KMS-11 (cell line): ENCODE measurements at regions not wholly inside any gene's neighbourhood (a gene's known extent, or its start where the extent isn't known, plus 50 kb on each side); places are given as distances from the start of the nearest gene placed in this dataset.

Source experiments
- H2AFZ ChIP-seq: fragments of 200-600 bp; sonication (generic); 2 replicates; pipeline ENCODE4 v1.6.1; 2016; ENCODE audit warnings: antibody characterized with exemption, mixed run types, low read depth
- H3K27ac ChIP-seq: fragments of 200-600 bp; sonication (generic); 2 replicates; pipeline ENCODE4 v1.6.1; 2016; ENCODE audit warnings: mild to moderate bottlenecking, mixed run types
- H3K27me3 ChIP-seq: fragments of 200-600 bp; sonication (generic); 2 replicates; pipeline ENCODE4 v1.6.1; 2017; ENCODE audit warnings: mild to moderate bottlenecking, low read depth, mixed run types, moderate library complexity; ENCODE audit not compliant: insufficient read depth
- H3K36me3 ChIP-seq: fragments of 200-600 bp; sonication (generic); 2 replicates; pipeline ENCODE4 v1.6.1; 2017; ENCODE audit warnings: mild to moderate bottlenecking, mixed run types; ENCODE audit not compliant: insufficient read depth
- H3K4me1 ChIP-seq: fragments of 200-600 bp; sonication (generic); 2 replicates; pipeline ENCODE4 v1.6.1; 2016; ENCODE audit warnings: mild to moderate bottlenecking, low read depth, mixed run types; ENCODE audit not compliant: poor library complexity, severe bottlenecking
- H3K4me2 ChIP-seq: fragments of 200-600 bp; sonication (generic); 2 replicates; pipeline ENCODE4 v1.7.0; 2016; ENCODE audit warnings: mild to moderate bottlenecking, mixed run types
- H3K4me3 ChIP-seq: fragments of 200-600 bp; sonication (generic); IDR thresholded peaks from 2 replicates; pipeline ENCODE4 v1.6.1; 2017; ENCODE audit warnings: low read depth, low read length, mixed read lengths; ENCODE audit not compliant: insufficient read depth
- H3K79me2 ChIP-seq: fragments of 200-600 bp; sonication (generic); 2 replicates; pipeline ENCODE4 v1.6.1; 2016; ENCODE audit warnings: low read depth, mixed run types; ENCODE audit not compliant: insufficient read depth
- H3K9ac ChIP-seq: fragments of 200-600 bp; sonication (generic); 2 replicates; pipeline ENCODE4 v1.6.1; 2016; ENCODE audit warnings: mild to moderate bottlenecking, mixed run types
- H4K20me1 ChIP-seq: fragments of 200-600 bp; sonication (generic); 2 replicates; pipeline ENCODE4 v1.6.1; 2016; ENCODE audit warnings: mild to moderate bottlenecking, mixed run types; ENCODE audit not compliant: insufficient read depth
- TF ChIP-seq, protein P1 (sequence below): fragments of 200-600 bp; sonication (generic); conservative IDR thresholded peaks from 2 replicates; pipeline ENCODE4 v1.6.1; 2017; ENCODE audit warnings: low read depth, mild to moderate bottlenecking, antibody characterized with exemption, low read length, moderate library complexity, mixed read lengths

DNA sequence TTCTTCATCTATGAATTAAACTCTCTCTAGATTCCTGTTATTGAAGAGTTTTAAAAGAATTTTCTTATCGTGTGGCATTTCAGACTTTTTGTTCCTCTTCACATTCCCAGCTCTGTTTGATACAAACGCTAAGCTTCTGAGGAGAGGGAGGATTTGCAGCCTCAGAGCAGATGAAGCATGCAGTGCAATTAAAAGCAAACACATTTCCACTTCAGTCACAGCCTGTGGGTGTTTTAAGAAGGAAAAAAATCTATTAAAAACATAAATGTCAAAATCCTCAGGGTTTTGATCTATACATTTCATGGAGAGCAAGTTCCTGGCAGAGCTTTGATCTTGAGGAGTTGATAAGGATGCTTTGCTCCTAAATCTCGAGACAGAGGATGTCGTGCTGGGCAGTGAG lies 442.4 kb upstream of the BOD1L1 start:
- Histone ChIP-seq H4K20me1 (no peaks in the 10 kb centered on the region), H3K27ac (no peak overlapping the region), H3K9ac (no peak overlapping the region), H3K4me1 (no peaks in the 10 kb centered on the region), H3K4me2 (no peak overlapping the region), H3K27me3 (no peaks in the 10 kb centered on the region), H3K4me3 (no peak overlapping the region), H2AFZ (no peak overlapping the region), H3K79me2 (no peaks in the 10 kb centered on the region), H3K36me3 (no peaks in the 10 kb centered on the region)
- TF ChIP-seq, protein P1, sequence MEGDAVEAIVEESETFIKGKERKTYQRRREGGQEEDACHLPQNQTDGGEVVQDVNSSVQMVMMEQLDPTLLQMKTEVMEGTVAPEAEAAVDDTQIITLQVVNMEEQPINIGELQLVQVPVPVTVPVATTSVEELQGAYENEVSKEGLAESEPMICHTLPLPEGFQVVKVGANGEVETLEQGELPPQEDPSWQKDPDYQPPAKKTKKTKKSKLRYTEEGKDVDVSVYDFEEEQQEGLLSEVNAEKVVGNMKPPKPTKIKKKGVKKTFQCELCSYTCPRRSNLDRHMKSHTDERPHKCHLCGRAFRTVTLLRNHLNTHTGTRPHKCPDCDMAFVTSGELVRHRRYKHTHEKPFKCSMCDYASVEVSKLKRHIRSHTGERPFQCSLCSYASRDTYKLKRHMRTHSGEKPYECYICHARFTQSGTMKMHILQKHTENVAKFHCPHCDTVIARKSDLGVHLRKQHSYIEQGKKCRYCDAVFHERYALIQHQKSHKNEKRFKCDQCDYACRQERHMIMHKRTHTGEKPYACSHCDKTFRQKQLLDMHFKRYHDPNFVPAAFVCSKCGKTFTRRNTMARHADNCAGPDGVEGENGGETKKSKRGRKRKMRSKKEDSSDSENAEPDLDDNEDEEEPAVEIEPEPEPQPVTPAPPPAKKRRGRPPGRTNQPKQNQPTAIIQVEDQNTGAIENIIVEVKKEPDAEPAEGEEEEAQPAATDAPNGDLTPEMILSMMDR, result no peak

DNA sequence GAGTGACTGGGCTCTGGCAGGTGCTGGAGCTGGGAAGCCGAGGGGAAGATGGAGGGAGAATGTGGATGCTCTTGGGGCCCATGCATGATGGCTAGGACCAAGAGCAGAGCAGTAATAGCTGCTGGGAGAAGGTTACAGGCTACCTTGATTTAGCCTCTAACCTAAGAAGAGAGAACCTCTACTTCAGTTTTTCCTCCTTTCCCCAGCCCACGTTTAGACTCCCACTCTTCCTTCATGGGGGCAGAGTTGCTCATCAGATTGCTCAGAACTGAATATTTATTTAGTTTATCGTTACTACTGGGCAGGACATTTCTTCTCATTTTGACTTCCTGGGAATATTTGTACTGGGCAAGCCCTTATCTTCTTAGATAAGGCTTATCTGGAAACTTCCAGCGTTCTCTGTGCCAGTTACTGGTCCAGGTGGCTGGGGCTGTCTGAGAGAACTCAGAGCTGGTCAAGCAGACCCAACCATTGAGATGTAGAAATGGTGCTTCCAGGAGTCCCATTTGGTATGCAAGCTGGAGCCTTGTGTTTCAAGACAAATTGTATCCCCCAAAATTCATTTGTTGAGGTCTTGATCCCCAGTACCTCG lies 442.9 kb upstream of the BOD1L1 start:
- Histone ChIP-seq H3K27me3 (no peaks in the 10 kb centered on the region), H3K9ac (no peak overlapping the region), H3K36me3 (no peaks in the 10 kb centered on the region), H3K27ac (no peak overlapping the region), H3K4me1 (no peaks in the 10 kb centered on the region), H3K79me2 (no peaks in the 10 kb centered on the region), H4K20me1 (no peaks in the 10 kb centered on the region), H3K4me3 (no peak overlapping the region), H3K4me2 (no peak overlapping the region), H2AFZ (no peak overlapping the region)
- TF ChIP-seq, protein P1, result no peak

GRCh38 chr4:14072506-14072905 lies 445.0 kb upstream of the BOD1L1 start:
- TF ChIP-seq, protein P1, result no peak
- no peaks in the 10 kb centered on the region for H4K20me1 ChIP-seq
- no peak overlapping the region for H3K9ac ChIP-seq
- no peak overlapping the region for H3K4me2 ChIP-seq
- no peaks in the 10 kb centered on the region for H3K36me3 ChIP-seq
- no peak overlapping the region for H3K27ac ChIP-seq
- H3K27me3 ChIP-seq, result no peaks in the 10 kb centered on the region
- H2AFZ ChIP-seq, result no peak overlapping the region
- H3K79me2 ChIP-seq, result no peaks in the 10 kb centered on the region
- H3K4me1 ChIP-seq, result no peaks in the 10 kb centered on the region
- no peak overlapping the region for H3K4me3 ChIP-seq

- H2AFZ ChIP-seq, result no peak overlapping the region
- no peaks in the 10 kb centered on the region for H3K79me2 ChIP-seq
- H3K9ac ChIP-seq, result no peak overlapping the region
- no peaks in the 10 kb centered on the region for H4K20me1 ChIP-seq
- no peaks in the 10 kb centered on the region for H3K27me3 ChIP-seq
- H3K4me1 ChIP-seq, result no peaks in the 10 kb centered on the region
- H3K27ac ChIP-seq, result no peak overlapping the region
- no peaks in the 10 kb centered on the region for H3K36me3 ChIP-seq
- TF ChIP-seq, protein P1, result no peak
- no peak overlapping the region for H3K4me2 ChIP-seq
- no peak overlapping the region for H3K4me3 ChIP-seq
These were observed 449.3 kb upstream of the BOD1L1 start for GRCh38 chr4:14076776-14077175.
